Astrocyte of the spinal cord (primary cell): ENCODE measurements at regions not wholly inside any gene's neighbourhood (a gene's known extent, or its start where the extent isn't known, plus 50 kb on each side); places are given as distances from the start of the nearest gene placed in this dataset.
A peak's percentile ranks its signal among the peaks of the same experiment; 100 is the strongest.

Experiments used
- DNase-seq: peaks from one replicate; pipeline ENCODE4 v3.0.0; 2011; ENCODE audit warnings: low read depth, low spot score
- H3K4me3 ChIP-seq: 2 replicates; pipeline ENCODE4 v1.5.1; 2011; ENCODE audit warnings: low read depth, mild to moderate bottlenecking, low read length, moderate library complexity
- CTCF ChIP-seq: IDR thresholded peaks from 2 replicates; pipeline ENCODE4 v1.5.1; 2012; ENCODE audit warnings: low read depth, mild to moderate bottlenecking, low read length, inconsistent platforms
- in situ Hi-C: cut with HindIII; loops from 2 replicates; pipeline ENCODE4 v1.10.0; 2017; ENCODE audit warnings: low sequenced_read_pairs

GRCh38 chr1:55692726-55693125, 477.6 kb upstream of the USP24 start:
- TF ChIP-seq CTCF, result no peak
- DNase-seq, result no peak
- H3K4me3 ChIP-seq, result no peak overlapping the region
- in situ Hi-C loops, result no loop called here

- DNase-seq, result no peak
- in situ Hi-C loops, result no loop called here
- no peak for TF ChIP-seq CTCF
- no peak overlapping the region for H3K4me3 ChIP-seq
Observed at GRCh38 chr1:55690366-55690765, 475.2 kb upstream of the USP24 start.

- in situ Hi-C loops, result no loop called here
- no peak for DNase-seq
- no peak for TF ChIP-seq CTCF
- no peak overlapping the region for H3K4me3 ChIP-seq
Observed at GRCh38 chr1:55689800-55690199, 474.6 kb upstream of the USP24 start.

GRCh38 chr1:55685560-55685959, 470.4 kb upstream of the USP24 start:
- no peak overlapping the region for H3K4me3 ChIP-seq
- in situ Hi-C loops, result no loop called here
- no peak for DNase-seq
- TF ChIP-seq CTCF, result no peak

GRCh38 chr1:55684131-55684650, 469.0 kb upstream of the USP24 start:
- DNase-seq, result no peak
- H3K4me3 ChIP-seq, result no peak overlapping the region
- no peak for TF ChIP-seq CTCF
- in situ Hi-C loops, result no loop called here

- DNase-seq, result no peak
- H3K4me3 ChIP-seq, result no peak overlapping the region
- no peak for TF ChIP-seq CTCF
- in situ Hi-C loops, result no loop called here
Observed at GRCh38 chr1:55682198-55682597, 467.0 kb upstream of the USP24 start.

GRCh38 chr1:55679971-55680370, 464.8 kb upstream of the USP24 start:
- TF ChIP-seq CTCF, result no peak
- in situ Hi-C loops, result no loop called here
- H3K4me3 ChIP-seq, result no peak overlapping the region
- DNase-seq, result peak; percentile 12
